Glutamatergic neuron (in vitro differentiated cells): ENCODE measurements at regions not wholly inside any gene's neighbourhood (a gene's known extent, or its start where the extent isn't known, plus 50 kb on each side); places are given as distances from the start of the nearest gene placed in this dataset.

Source experiments
- DNase-seq: peaks from one replicate; pipeline ENCODE4 v3.0.0; 2022
- H3K27ac Mint-ChIP-seq: one replicate; pipeline ENCODE4 v1.8.0; 2020; ENCODE audit warnings: mild to moderate bottlenecking, mixed read lengths, inconsistent platforms; ENCODE audit not compliant: unreplicated experiment
- H3K27me3 Mint-ChIP-seq: one replicate; pipeline ENCODE4 v1.8.0; 2020; ENCODE audit warnings: mild to moderate bottlenecking, moderate library complexity, mixed read lengths, inconsistent platforms; ENCODE audit not compliant: unreplicated experiment
- H3K36me3 Mint-ChIP-seq: one replicate; pipeline ENCODE4 v1.8.0; 2020; ENCODE audit warnings: mild to moderate bottlenecking, mixed read lengths, inconsistent platforms; ENCODE audit not compliant: unreplicated experiment
- H3K4me1 Mint-ChIP-seq: one replicate; pipeline ENCODE4 v1.8.0; 2020; ENCODE audit warnings: mild to moderate bottlenecking, low read depth, mixed read lengths, inconsistent platforms; ENCODE audit not compliant: unreplicated experiment
- H3K4me3 Mint-ChIP-seq: one replicate; pipeline ENCODE4 v1.8.0; 2020; ENCODE audit warnings: mild to moderate bottlenecking, mixed read lengths, inconsistent platforms; ENCODE audit not compliant: unreplicated experiment
- H3K9me3 Mint-ChIP-seq: one replicate; pipeline ENCODE4 v1.8.0; 2020; ENCODE audit warnings: mild to moderate bottlenecking, moderate library complexity, mixed read lengths, inconsistent platforms; ENCODE audit not compliant: unreplicated experiment
- CTCF ChIP-seq: fragments of 200-600 bp; sonication (generic); IDR thresholded peaks from one replicate; pipeline ENCODE4 v1.5.0; 2021; ENCODE audit not compliant: partially characterized antibody, unreplicated experiment

- no peaks in the 10 kb centered on the region for H3K36me3 Mint-ChIP-seq
- H3K27me3 Mint-ChIP-seq: no peaks in the 10 kb centered on the region
- H3K27ac Mint-ChIP-seq: no peak overlapping the region
- no peaks in the 10 kb centered on the region for H3K4me1 Mint-ChIP-seq
- H3K4me3 Mint-ChIP-seq: no peak overlapping the region
- H3K9me3 Mint-ChIP-seq: no peaks in the 10 kb centered on the region
- TF ChIP-seq CTCF: no peak
- no peak for DNase-seq
Observed at GRCh38 chr12:30098677-30099076, 314.9 kb upstream of the TMTC1 start.

GRCh38 chr12:30095511-30095910 lies 311.8 kb upstream of the TMTC1 start:
- Mint-ChIP-seq H3K27me3 (peaks cover 2% of the 10 kb centered on the region), H3K4me3 (no peak overlapping the region), H3K27ac (no peak overlapping the region), H3K9me3 (no peaks in the 10 kb centered on the region), H3K36me3 (no peaks in the 10 kb centered on the region), H3K4me1 (no peaks in the 10 kb centered on the region)
- DNase-seq: no peak
- TF ChIP-seq CTCF: no peak

GRCh38 chr12:30092983-30093617 lies 309.4 kb upstream of the TMTC1 start:
- no peaks in the 10 kb centered on the region for H3K9me3 Mint-ChIP-seq
- no peak for TF ChIP-seq CTCF
- H3K27me3 Mint-ChIP-seq: peaks cover 2% of the 10 kb centered on the region
- no peak overlapping the region for H3K4me3 Mint-ChIP-seq
- no peak overlapping the region for H3K27ac Mint-ChIP-seq
- H3K4me1 Mint-ChIP-seq: no peaks in the 10 kb centered on the region
- DNase-seq: no peak
- no peaks in the 10 kb centered on the region for H3K36me3 Mint-ChIP-seq

GRCh38 chr12:30090258-30090657 lies 306.5 kb upstream of the TMTC1 start:
- no peak overlapping the region for H3K27ac Mint-ChIP-seq
- DNase-seq: no peak
- no peaks in the 10 kb centered on the region for H3K4me1 Mint-ChIP-seq
- no peak for TF ChIP-seq CTCF
- H3K9me3 Mint-ChIP-seq: no peaks in the 10 kb centered on the region
- no peak overlapping the region for H3K4me3 Mint-ChIP-seq
- peaks cover 2% of the 10 kb centered on the region for H3K27me3 Mint-ChIP-seq
- H3K36me3 Mint-ChIP-seq: no peaks in the 10 kb centered on the region

GRCh38 chr12:30088259-30088995 lies 304.7 kb upstream of the TMTC1 start:
- Mint-ChIP-seq H3K4me3 (no peak overlapping the region), H3K4me1 (no peaks in the 10 kb centered on the region), H3K27ac (no peak overlapping the region), H3K27me3 (peaks cover 2% of the 10 kb centered on the region), H3K9me3 (no peaks in the 10 kb centered on the region), H3K36me3 (no peaks in the 10 kb centered on the region)
- TF ChIP-seq CTCF: no peak
- DNase-seq: no peak
